ENCODE measurements at regions not wholly inside any gene's neighbourhood (a gene's known extent, or its start where the extent isn't known, plus 50 kb on each side); places are given as distances from the start of the nearest gene placed in this dataset.

GRCh38 chr2:129721846-129722245 lies 257.6 kb upstream of the RAB6C start:
- TF ChIP-seq CTCF (IDR thresholded peaks at IDR 0.05; ENCODE audit: low read length) (no peak), EZH2 (optimal IDR thresholded peaks at IDR 0.05; ENCODE audit: low read depth, low read length) (no peak)
